Mesendoderm (in vitro differentiated cells): ENCODE measurements at regions not wholly inside any gene's neighbourhood (a gene's known extent, or its start where the extent isn't known, plus 50 kb on each side); places are given as distances from the start of the nearest gene placed in this dataset.

Experiments used
- DNase-seq: peaks from one replicate; pipeline ENCODE4 v3.0.0; 2013
- H2AK5ac ChIP-seq: 2 replicates; pipeline ENCODE4 v1.6.1; 2013; ENCODE audit warnings: low read length, inconsistent platforms
- H2BK120ac ChIP-seq: 2 replicates; pipeline ENCODE4 v1.6.1; 2013; ENCODE audit warnings: low read depth, mild to moderate bottlenecking, low read length, moderate library complexity, mixed read lengths
- H2BK15ac ChIP-seq: replicated peaks from 2 replicates; pipeline ENCODE4 v1.6.1; 2013; ENCODE audit warnings: low read depth, mild to moderate bottlenecking, moderate library complexity
- H2BK5ac ChIP-seq: 2 replicates; pipeline ENCODE4 v1.6.1; 2013; ENCODE audit warnings: low read length, inconsistent platforms
- H3K18ac ChIP-seq: 2 replicates; pipeline ENCODE4 v1.6.1; 2013; ENCODE audit warnings: mild to moderate bottlenecking, low read length, mixed read lengths
- H3K23ac ChIP-seq: one replicate; pipeline ENCODE4 v1.6.1; 2013; ENCODE audit warnings: low read length
- H3K27ac ChIP-seq: 2 replicates; pipeline ENCODE4 v1.5.1; 2013; ENCODE audit warnings: low read depth, mild to moderate bottlenecking, inconsistent platforms, low read length, moderate library complexity
- H3K27me3 ChIP-seq: 2 replicates; pipeline ENCODE4 v1.6.1; 2013; ENCODE audit warnings: low read length, control low read depth, mild to moderate bottlenecking, inconsistent platforms; ENCODE audit not compliant: insufficient read depth, poor library complexity
- H3K36me3 ChIP-seq: 2 replicates; pipeline ENCODE4 v1.6.1; 2013; ENCODE audit warnings: low read length, inconsistent platforms; ENCODE audit not compliant: control insufficient read depth, insufficient read depth
- H3K4ac ChIP-seq: one replicate; pipeline ENCODE4 v1.6.1; 2013; ENCODE audit warnings: low read depth, mild to moderate bottlenecking, low read length, moderate library complexity
- H3K4me1 ChIP-seq: 2 replicates; pipeline ENCODE4 v1.6.1; 2013; ENCODE audit warnings: low read depth, low read length, inconsistent platforms; ENCODE audit not compliant: control insufficient read depth
- H3K4me2 ChIP-seq: 2 replicates; pipeline ENCODE4 v1.6.1; 2013; ENCODE audit warnings: low read length
- H3K4me3 ChIP-seq: 2 replicates; pipeline ENCODE4 v1.5.1; 2013; ENCODE audit warnings: mild to moderate bottlenecking, low read length
- H3K56ac ChIP-seq: one replicate; pipeline ENCODE4 v1.6.1; 2013; ENCODE audit warnings: low read length
- H3K79me1 ChIP-seq: 2 replicates; pipeline ENCODE4 v1.6.1; 2013; ENCODE audit warnings: low read length, inconsistent platforms
- H3K79me2 ChIP-seq: 2 replicates; pipeline ENCODE4 v1.6.1; 2013; ENCODE audit warnings: mild to moderate bottlenecking, low read length; ENCODE audit not compliant: control insufficient read depth, insufficient read depth
- H3K9ac ChIP-seq: 2 replicates; pipeline ENCODE4 v1.6.1; 2013; ENCODE audit warnings: low read length, inconsistent platforms
- H4K5ac ChIP-seq: one replicate; pipeline ENCODE4 v1.6.1; 2013; ENCODE audit warnings: low read length
- H4K8ac ChIP-seq: one replicate; pipeline ENCODE4 v1.6.1; 2013; ENCODE audit warnings: low read depth, mild to moderate bottlenecking, control low read depth, low read length, moderate library complexity
- WGBS: extraction: QIAGEN DNeasy Blood & Tissue Kit; methylation state at CpG from one replicate; pipeline ENCODE4 v1.1.7; 2013; ENCODE audit warnings: low lambda C conversion rate, missing lambda C conversion rate; ENCODE audit not compliant: insufficient coverage; ENCODE audit errors: extremely low coverage; 5-methylcytosine and 5-hydroxymethylcytosine counted together

GRCh38 chr2:145875016-145875415 lies 1355.1 kb upstream of the ZEB2 start:
- Histone ChIP-seq H3K23ac (no peak overlapping the region), H2BK15ac (no peak overlapping the region), H2AK5ac (no peak overlapping the region), H4K5ac (no peak overlapping the region), H2BK5ac (no peak overlapping the region), H3K36me3 (no peaks in the 10 kb centered on the region), H3K9ac (no peak overlapping the region), H3K79me2 (no peaks in the 10 kb centered on the region), H3K4ac (no peak overlapping the region), H3K4me2 (no peak overlapping the region), H3K56ac (no peak overlapping the region), H3K27me3 (no peaks in the 10 kb centered on the region), H3K4me3 (no peak overlapping the region), H2BK120ac (no peak overlapping the region), H3K27ac (no peak overlapping the region), H3K79me1 (no peaks in the 10 kb centered on the region), H3K4me1 (no peaks in the 10 kb centered on the region), H3K18ac (no peak overlapping the region), H4K8ac (no peak overlapping the region)
- DNase-seq = no peak
- WGBS = no CpG with 5 or more reads among the region's 5 CpGs

GRCh38 chr2:145874466-145874865 lies 1354.5 kb upstream of the ZEB2 start:
- Histone ChIP-seq H2AK5ac (no peak overlapping the region), H2BK5ac (no peak overlapping the region), H3K18ac (no peak overlapping the region), H3K4ac (no peak overlapping the region), H2BK15ac (no peak overlapping the region), H3K27me3 (no peaks in the 10 kb centered on the region), H4K5ac (no peak overlapping the region), H3K4me3 (no peak overlapping the region), H3K23ac (no peak overlapping the region), H2BK120ac (no peak overlapping the region), H4K8ac (no peak overlapping the region), H3K9ac (no peak overlapping the region), H3K27ac (no peak overlapping the region), H3K56ac (no peak overlapping the region), H3K36me3 (no peaks in the 10 kb centered on the region), H3K79me1 (no peaks in the 10 kb centered on the region), H3K79me2 (no peaks in the 10 kb centered on the region), H3K4me1 (no peaks in the 10 kb centered on the region), H3K4me2 (no peak overlapping the region)
- no CpG with 5 or more reads among the region's 1 CpG for WGBS
- DNase-seq = no peak

GRCh38 chr2:145864501-145864900 lies 1344.6 kb upstream of the ZEB2 start:
- Histone ChIP-seq H4K5ac (no peak overlapping the region), H2AK5ac (no peak overlapping the region), H3K4me1 (no peaks in the 10 kb centered on the region), H3K36me3 (no peaks in the 10 kb centered on the region), H3K4ac (no peak overlapping the region), H3K27ac (no peak overlapping the region), H4K8ac (no peak overlapping the region), H3K18ac (no peak overlapping the region), H2BK120ac (no peak overlapping the region), H3K4me2 (no peak overlapping the region), H3K79me1 (no peaks in the 10 kb centered on the region), H2BK5ac (no peak overlapping the region), H3K56ac (no peak overlapping the region), H3K9ac (no peak overlapping the region), H2BK15ac (no peak overlapping the region), H3K79me2 (no peaks in the 10 kb centered on the region), H3K27me3 (no peaks in the 10 kb centered on the region), H3K23ac (no peak overlapping the region), H3K4me3 (no peak overlapping the region)
- WGBS = no CpG with 5 or more reads among the region's 3 CpGs
- no peak for DNase-seq

GRCh38 chr2:145861940-145862339 lies 1342.0 kb upstream of the ZEB2 start:
- WGBS = no CpG with 5 or more reads among the region's 3 CpGs
- H2BK15ac ChIP-seq = no peak overlapping the region
- no peak overlapping the region for H3K23ac ChIP-seq
- no peaks in the 10 kb centered on the region for H3K36me3 ChIP-seq
- H3K4me3 ChIP-seq = no peak overlapping the region
- H3K56ac ChIP-seq = no peak overlapping the region
- no peak overlapping the region for H3K4me2 ChIP-seq
- no peak overlapping the region for H4K8ac ChIP-seq
- no peak overlapping the region for H3K18ac ChIP-seq
- H2BK120ac ChIP-seq = no peak overlapping the region
- H4K5ac ChIP-seq = no peak overlapping the region
- no peak overlapping the region for H3K27ac ChIP-seq
- H3K79me1 ChIP-seq = no peaks in the 10 kb centered on the region
- no peaks in the 10 kb centered on the region for H3K27me3 ChIP-seq
- no peak overlapping the region for H2BK5ac ChIP-seq
- no peak overlapping the region for H2AK5ac ChIP-seq
- no peaks in the 10 kb centered on the region for H3K79me2 ChIP-seq
- no peak overlapping the region for H3K4ac ChIP-seq
- DNase-seq = peak; percentile 18
- no peaks in the 10 kb centered on the region for H3K4me1 ChIP-seq
- H3K9ac ChIP-seq = no peak overlapping the region

- Histone ChIP-seq H2BK120ac (no peak overlapping the region), H2BK15ac (no peak overlapping the region), H3K18ac (no peak overlapping the region), H3K4ac (no peak overlapping the region), H3K36me3 (no peaks in the 10 kb centered on the region), H3K79me2 (no peaks in the 10 kb centered on the region), H2AK5ac (no peak overlapping the region), H3K56ac (no peak overlapping the region), H3K27me3 (no peaks in the 10 kb centered on the region), H2BK5ac (no peak overlapping the region), H3K23ac (no peak overlapping the region), H3K4me3 (no peak overlapping the region), H4K8ac (no peak overlapping the region), H3K27ac (no peak overlapping the region), H3K4me1 (no peaks in the 10 kb centered on the region), H3K9ac (no peak overlapping the region), H3K4me2 (no peak overlapping the region), H4K5ac (no peak overlapping the region), H3K79me1 (no peaks in the 10 kb centered on the region)
- no CpG with 5 or more reads among the region's 1 CpG for WGBS
- no peak for DNase-seq
These were observed 1340.2 kb upstream of the ZEB2 start for GRCh38 chr2:145860083-145860482.

- Histone ChIP-seq H3K4ac (no peak overlapping the region), H2BK120ac (no peak overlapping the region), H3K18ac (no peak overlapping the region), H3K4me2 (no peak overlapping the region), H3K79me2 (no peaks in the 10 kb centered on the region), H3K27me3 (no peaks in the 10 kb centered on the region), H3K79me1 (no peaks in the 10 kb centered on the region), H3K4me1 (no peaks in the 10 kb centered on the region), H3K27ac (no peak overlapping the region), H4K5ac (no peak overlapping the region), H2AK5ac (no peak overlapping the region), H2BK15ac (no peak overlapping the region), H3K4me3 (no peak overlapping the region), H3K23ac (no peak overlapping the region), H3K9ac (no peak overlapping the region), H3K36me3 (no peaks in the 10 kb centered on the region), H3K56ac (no peak overlapping the region), H4K8ac (no peak overlapping the region), H2BK5ac (no peak overlapping the region)
- no peak for DNase-seq
- WGBS = no CpG with 5 or more reads among the region's 1 CpG
These were observed 1335.2 kb upstream of the ZEB2 start for GRCh38 chr2:145855142-145855541.
